Urinary bladder (tissue), 3 donors: ENCODE measurements at regions not wholly inside any gene's neighbourhood (a gene's known extent, or its start where the extent isn't known, plus 50 kb on each side); places are given as distances from the start of the nearest gene placed in this dataset.

Source experiments
- DNase-seq: peaks from one replicate; pipeline ENCODE4 v3.0.0-alpha.2; 2015; ENCODE audit errors: extremely low spot score
- H3K27ac ChIP-seq: one replicate; pipeline ENCODE4 v1.5.1; 2013; ENCODE audit warnings: low read depth, mild to moderate bottlenecking, moderate library complexity
- H3K36me3 ChIP-seq: one replicate; pipeline ENCODE4 v1.6.1; 2013; ENCODE audit warnings: mild to moderate bottlenecking, moderate library complexity; ENCODE audit not compliant: insufficient read depth
- H3K4me1 ChIP-seq: one replicate; pipeline ENCODE4 v1.6.1; 2013; ENCODE audit warnings: mild to moderate bottlenecking, moderate library complexity; ENCODE audit not compliant: insufficient read depth
- H3K4me3 ChIP-seq: one replicate; pipeline ENCODE4 v1.5.1; 2013; ENCODE audit warnings: low read depth, low read length
- WGBS: extraction: QIAGEN DNeasy Blood & Tissue Kit; methylation state at CpG from one replicate; pipeline ENCODE4 v1.1.7; 2013; 5-methylcytosine and 5-hydroxymethylcytosine counted together
- donor health status: healthy with polysubstance abuse.
- donor health status: healthy.

DNA sequence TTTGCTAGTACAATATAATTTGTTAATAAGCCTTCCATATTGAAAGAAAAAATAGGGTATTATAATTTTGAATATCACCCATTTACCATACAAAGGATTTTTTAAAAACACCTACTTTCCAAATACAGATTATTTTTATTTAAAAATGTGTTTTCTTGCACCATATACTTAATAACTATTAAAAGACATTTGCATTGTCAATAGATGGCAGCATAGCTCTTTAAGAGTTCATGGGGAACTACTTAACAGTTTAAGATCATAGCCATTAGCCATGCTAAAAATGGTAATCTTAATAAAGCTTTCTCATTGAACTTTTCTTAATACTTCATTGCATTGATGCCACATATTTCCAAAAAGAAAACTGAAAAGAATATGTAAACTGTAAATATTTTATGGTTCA is 1995.9 kb downstream of the C4orf33 start:
- Histone ChIP-seq H3K4me1 (no peaks in the 10 kb centered on the region), H3K4me3 (no peak overlapping the region), H3K27ac (no peak overlapping the region), H3K36me3 (no peaks in the 10 kb centered on the region)
- DNase-seq: peak; percentile 2

GRCh38 chr4:131093303-131093702 is 1997.4 kb downstream of the C4orf33 start:
- DNase-seq: no peak
- Histone ChIP-seq H3K27ac (no peak overlapping the region), H3K4me1 (no peaks in the 10 kb centered on the region), H3K4me3 (no peak overlapping the region), H3K36me3 (no peaks in the 10 kb centered on the region)
- 78% methylated on average over 2 of the region's 2 CpGs for WGBS

DNA sequence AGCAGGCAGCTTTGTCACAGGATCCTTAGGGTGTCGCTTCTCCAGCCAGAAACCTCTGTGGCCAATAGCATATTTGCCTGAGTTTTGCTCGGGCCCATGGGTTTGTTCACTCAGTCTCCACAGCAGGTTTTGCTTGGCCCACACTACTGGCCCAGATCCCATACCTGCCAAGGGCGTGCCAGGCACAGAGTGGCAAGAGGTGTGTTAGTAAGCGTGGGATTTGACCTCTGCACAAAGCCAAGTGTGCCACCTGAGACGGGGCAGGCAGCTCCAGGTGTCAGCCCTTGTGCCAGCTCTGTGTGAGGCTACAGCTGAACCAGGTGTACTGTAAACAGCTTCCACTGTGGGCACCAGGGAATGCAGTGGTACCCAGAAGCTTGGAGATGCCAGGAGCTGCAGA is 2003.0 kb downstream of the C4orf33 start:
- H3K4me1 ChIP-seq: no peaks in the 10 kb centered on the region
- H3K27ac ChIP-seq: no peak overlapping the region
- 89% methylated on average over 5 of the region's 5 CpGs for WGBS
- H3K4me3 ChIP-seq: no peak overlapping the region
- no peak for DNase-seq
- H3K36me3 ChIP-seq: no peaks in the 10 kb centered on the region

DNA sequence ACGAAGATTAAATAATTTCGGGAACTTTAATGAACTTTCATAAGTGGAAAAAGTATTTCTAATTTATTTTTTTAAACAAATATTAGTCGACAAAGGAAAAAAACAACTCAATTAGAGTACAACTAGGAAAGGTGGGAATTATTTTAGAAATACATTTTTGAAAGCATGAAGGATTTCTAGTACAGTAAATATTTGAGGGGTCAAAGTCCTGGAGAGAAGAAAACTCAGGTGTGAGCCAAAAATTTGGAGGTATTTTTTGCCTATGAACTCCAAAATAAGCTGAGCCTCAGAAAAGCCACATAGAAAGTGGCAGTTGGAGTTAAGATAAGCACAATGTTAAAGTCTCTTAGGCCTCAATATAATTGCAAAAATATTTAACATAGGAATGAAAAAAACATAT is 2017.3 kb downstream of the C4orf33 start:
- no peak overlapping the region for H3K27ac ChIP-seq
- no peaks in the 10 kb centered on the region for H3K36me3 ChIP-seq
- DNase-seq: no peak
- no peak overlapping the region for H3K4me3 ChIP-seq
- peaks cover 1% of the 10 kb centered on the region for H3K4me1 ChIP-seq
- 86% methylated on average over 3 of the region's 3 CpGs for WGBS

GRCh38 chr4:131113704-131114103 is 2017.8 kb downstream of the C4orf33 start:
- Histone ChIP-seq H3K4me3 (no peak overlapping the region), H3K27ac (no peak overlapping the region), H3K4me1 (peaks cover 1% of the 10 kb centered on the region), H3K36me3 (no peaks in the 10 kb centered on the region)
- WGBS: 78% methylated on average over 2 of the region's 2 CpGs
- DNase-seq: no peak

GRCh38 chr4:131119661-131120060 is 2023.7 kb downstream of the C4orf33 start:
- H3K27ac ChIP-seq: no peak overlapping the region
- no peak overlapping the region for H3K4me3 ChIP-seq
- H3K36me3 ChIP-seq: no peaks in the 10 kb centered on the region
- H3K4me1 ChIP-seq: no peaks in the 10 kb centered on the region
- DNase-seq: no peak

- Histone ChIP-seq H3K4me3 (no peak overlapping the region), H3K27ac (no peak overlapping the region)
- WGBS: 94% methylated on average over 2 of the region's 2 CpGs
These were observed 2011.9 kb upstream of the PCDH10 start for GRCh38 chr4:131137196-131137595.

GRCh38 chr4:131159261-131159660 is 1989.8 kb upstream of the PCDH10 start:
- 76% methylated on average over 1 of the region's 1 CpG for WGBS
- DNase-seq: no peak
- Histone ChIP-seq H3K4me1 (no peaks in the 10 kb centered on the region), H3K4me3 (no peak overlapping the region), H3K36me3 (no peaks in the 10 kb centered on the region), H3K27ac (no peak overlapping the region)

More at GRCh38 chr4:131137196-131137595, 2011.9 kb upstream of the PCDH10 start:
- Histone ChIP-seq H3K36me3 (no peaks in the 10 kb centered on the region), H3K4me1 (no peaks in the 10 kb centered on the region)
- no peak for DNase-seq

DNA sequence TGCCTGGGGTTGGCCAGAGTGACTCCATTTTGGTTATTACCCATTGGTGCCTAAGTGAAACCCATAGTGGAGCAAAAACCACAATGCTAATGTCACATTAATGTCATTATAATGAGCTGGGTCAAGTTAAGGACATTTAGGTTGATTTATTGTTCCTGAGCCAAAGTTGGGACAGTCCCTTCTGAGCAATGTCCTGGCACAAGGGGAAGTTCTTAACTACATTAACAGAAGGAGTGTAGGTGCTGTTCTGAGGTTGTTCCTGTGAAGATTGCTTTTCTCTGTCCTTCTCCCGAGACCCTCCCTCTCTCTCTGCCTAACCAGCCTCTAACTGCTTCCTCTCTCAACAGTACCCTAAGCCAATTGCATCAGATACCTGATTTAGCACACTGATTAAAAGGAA is 1956.8 kb upstream of the PCDH10 start:
- H3K4me1 ChIP-seq: no peaks in the 10 kb centered on the region
- no peak for DNase-seq
- no peak overlapping the region for H3K4me3 ChIP-seq
- H3K27ac ChIP-seq: no peak overlapping the region
- H3K36me3 ChIP-seq: no peaks in the 10 kb centered on the region
- WGBS: 79% methylated on average over 1 of the region's 1 CpG

GRCh38 chr4:131207589-131207988 is 1941.5 kb upstream of the PCDH10 start:
- WGBS: 73% methylated on average over 6 of the region's 6 CpGs
- Histone ChIP-seq H3K36me3 (no peaks in the 10 kb centered on the region), H3K4me3 (no peak overlapping the region), H3K4me1 (no peaks in the 10 kb centered on the region), H3K27ac (no peak overlapping the region)
- DNase-seq: no peak

GRCh38 chr4:131248314-131248713 is 1900.8 kb upstream of the PCDH10 start:
- no peak for DNase-seq
- H3K27ac ChIP-seq: no peak overlapping the region
- no peak overlapping the region for H3K4me3 ChIP-seq
- no peaks in the 10 kb centered on the region for H3K36me3 ChIP-seq
- 13% methylated on average over 1 of the region's 1 CpG for WGBS
- H3K4me1 ChIP-seq: no peaks in the 10 kb centered on the region

GRCh38 chr4:131251321-131251720 is 1897.8 kb upstream of the PCDH10 start:
- no peak for DNase-seq
- Histone ChIP-seq H3K36me3 (no peaks in the 10 kb centered on the region), H3K27ac (no peak overlapping the region), H3K4me1 (no peaks in the 10 kb centered on the region), H3K4me3 (no peak overlapping the region)
- WGBS: 73% methylated on average over 3 of the region's 3 CpGs

- 90% methylated on average over 2 of the region's 2 CpGs for WGBS
- H3K36me3 ChIP-seq: no peaks in the 10 kb centered on the region
- no peak for DNase-seq
- H3K4me1 ChIP-seq: no peaks in the 10 kb centered on the region
- no peak overlapping the region for H3K27ac ChIP-seq
- H3K4me3 ChIP-seq: no peak overlapping the region
These were observed 1891.9 kb upstream of the PCDH10 start for GRCh38 chr4:131257241-131257640.

GRCh38 chr4:131258361-131258760 is 1890.7 kb upstream of the PCDH10 start:
- DNase-seq: no peak
- 78% methylated on average over 2 of the region's 2 CpGs for WGBS
- no peaks in the 10 kb centered on the region for H3K36me3 ChIP-seq
- no peak overlapping the region for H3K4me3 ChIP-seq
- no peak overlapping the region for H3K27ac ChIP-seq
- no peaks in the 10 kb centered on the region for H3K4me1 ChIP-seq

- Histone ChIP-seq H3K27ac (no peak overlapping the region), H3K4me3 (no peak overlapping the region), H3K36me3 (no peaks in the 10 kb centered on the region), H3K4me1 (no peaks in the 10 kb centered on the region)
- DNase-seq: no peak
These were observed 1860.7 kb upstream of the PCDH10 start for GRCh38 chr4:131288441-131288840.
